CD8-positive, alpha-beta memory T cell (primary cell): ENCODE measurements at regions not wholly inside any gene's neighbourhood (a gene's known extent, or its start where the extent isn't known, plus 50 kb on each side); places are given as distances from the start of the nearest gene placed in this dataset.

Experiments used
- CTCF ChIA-PET: fragments of 350-600 bp; sonication (Branson Sonifier 250); formaldehyde crosslinking; loops from one replicate; lab custom pipeline; 2021; ENCODE audit warnings: antibody characterized with exemption; lab: Charles Lee
- POLR2A ChIA-PET: fragments of 350-600 bp; sonication (Branson Sonifier 250); formaldehyde crosslinking; loops from one replicate; lab custom pipeline; 2021; ENCODE audit warnings: antibody characterized with exemption; lab: Charles Lee
- DNase-seq, 5 donors: peaks; one replicate each; pipeline versions ENCODE4 v3.0.0 to v3.0.0-alpha.2; 2020 to 2022; ENCODE audit warnings: mixed read lengths in 1 of 5
- H3K27ac ChIP-seq: one replicate; pipeline ENCODE4 v1.7.0; 2013; ENCODE audit warnings: low read depth, mild to moderate bottlenecking, low read length, moderate library complexity
- H3K27me3 ChIP-seq: 2 replicates; pipeline ENCODE4 v1.7.0; 2013; ENCODE audit warnings: low read length, mild to moderate bottlenecking; ENCODE audit not compliant: insufficient read depth, poor library complexity, severe bottlenecking
- H3K36me3 ChIP-seq: 2 replicates; pipeline ENCODE4 v1.7.0; 2013; ENCODE audit warnings: mild to moderate bottlenecking, low read length, moderate library complexity; ENCODE audit not compliant: insufficient read depth
- H3K4me1 ChIP-seq: 2 replicates; pipeline ENCODE4 v1.7.0; 2013; ENCODE audit warnings: mild to moderate bottlenecking, low read length, moderate library complexity; ENCODE audit not compliant: insufficient read depth
- H3K4me3 ChIP-seq: 2 replicates; pipeline ENCODE4 v1.7.0; 2013; ENCODE audit warnings: mild to moderate bottlenecking, low read length
- H3K9me3 ChIP-seq: 2 replicates; pipeline ENCODE4 v1.7.0; 2013; ENCODE audit warnings: mild to moderate bottlenecking, low read length
- H3K27ac Mint-ChIP-seq, 8 donors: one replicate each; pipeline ENCODE4 v1.8.0; 2020 to 2021; ENCODE audit warnings: mixed read lengths in 8 of 8, mild to moderate bottlenecking in 6 of 8, inconsistent platforms in 3 of 8, moderate library complexity in 3 of 8
- H3K27me3 Mint-ChIP-seq, 2 donors: one replicate each; pipeline ENCODE4 v1.8.0; 2020 to 2021; ENCODE audit warnings: mixed read lengths in 2 of 2, mild to moderate bottlenecking in 1 of 2, moderate library complexity in 1 of 2
- H3K36me3 Mint-ChIP-seq, 3 donors: one replicate each; pipeline ENCODE4 v1.8.0; 2020 to 2021; ENCODE audit warnings: mixed read lengths in 3 of 3, inconsistent platforms in 1 of 3, mild to moderate bottlenecking in 1 of 3
- H3K4me1 Mint-ChIP-seq, 3 donors: one replicate each; pipeline ENCODE4 v1.8.0; 2020 to 2021; ENCODE audit warnings: mixed read lengths in 3 of 3, inconsistent platforms in 1 of 3, mild to moderate bottlenecking in 1 of 3
- H3K4me3 Mint-ChIP-seq, 7 donors: one replicate each; pipeline ENCODE4 v1.8.0; 2020 to 2021; ENCODE audit warnings: mixed read lengths in 7 of 7, mild to moderate bottlenecking in 6 of 7, moderate library complexity in 4 of 7, inconsistent platforms in 2 of 7
- H3K9me3 Mint-ChIP-seq, 5 donors: one replicate each; pipeline ENCODE4 v1.8.0; 2020 to 2022; ENCODE audit warnings: mixed read lengths in 5 of 5, mild to moderate bottlenecking in 3 of 5, moderate library complexity in 2 of 5, inconsistent platforms in 1 of 5

DNA sequence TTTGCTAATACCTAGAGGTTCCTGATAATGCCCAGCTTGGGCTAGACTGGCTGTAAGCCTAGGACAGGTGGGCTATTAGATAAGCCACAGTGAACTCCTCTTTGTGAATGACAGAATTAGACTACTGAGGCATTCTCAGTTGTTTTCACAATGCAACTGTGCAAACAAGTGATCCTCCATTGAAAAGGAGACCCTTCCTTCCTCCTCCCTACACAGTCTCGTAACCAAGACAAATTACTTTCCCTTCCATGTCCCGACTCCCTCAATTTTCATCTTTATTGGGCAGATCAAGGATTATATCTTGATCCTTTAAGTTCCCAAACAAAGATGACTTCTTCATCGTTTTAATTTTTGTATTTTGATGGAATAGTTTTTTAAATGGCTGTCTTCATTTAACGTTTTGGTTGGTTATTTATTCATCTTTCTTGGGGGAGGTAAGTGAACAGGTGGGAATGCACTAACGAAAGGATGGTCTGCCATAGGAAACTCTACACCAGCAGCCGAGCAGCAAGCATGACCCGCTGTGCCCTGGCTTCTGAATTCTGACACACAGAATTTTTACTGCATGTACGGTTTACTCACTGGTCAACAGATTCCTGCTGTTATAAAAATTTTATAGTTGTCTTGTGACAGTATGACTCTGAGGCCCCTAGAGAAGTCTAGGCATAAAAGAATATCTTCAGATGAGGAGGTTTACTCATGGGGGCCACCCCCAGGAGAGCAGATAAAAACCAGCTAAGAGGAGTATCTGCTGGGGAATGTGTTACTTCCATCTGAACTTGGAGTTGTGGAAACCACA lies 137.5 kb upstream of the TUT7 start:
- CTCF ChIA-PET: no interaction called here
- peaks cover 0 to 3% of the 10 kb centered on the region in 2 donors for H3K27me3 Mint-ChIP-seq

DNA sequence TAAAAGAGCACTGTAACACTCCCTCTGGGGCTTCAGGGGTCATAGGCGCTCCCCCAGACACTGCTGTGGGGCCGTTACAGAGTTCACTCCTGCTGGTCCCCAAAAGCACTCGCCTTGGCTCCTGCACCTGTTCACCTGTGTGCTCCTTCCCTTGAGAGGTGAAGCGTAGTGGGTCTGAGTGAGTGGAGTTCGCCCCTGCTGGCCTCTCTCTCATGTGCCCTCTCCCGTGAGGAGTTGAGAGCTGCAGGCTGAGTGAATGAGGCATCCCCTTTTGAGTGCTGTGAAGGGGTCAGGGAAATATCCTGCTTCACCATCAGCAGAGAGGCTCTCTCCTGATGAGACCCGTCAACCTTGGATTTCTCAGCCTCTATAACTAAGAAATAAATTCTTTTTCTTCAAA lies 134.6 kb upstream of the TUT7 start:
- H3K36me3 ChIP-seq: no peaks in the 10 kb centered on the region
- ChIA-PET POLR2A (no interaction called here), CTCF (interaction anchor here (1.3 kb wide), 1 partner anchor 835 kb away, joined by 7 read pairs; no protein-coding TSS in a partner anchor)
- peaks cover 0 to 3% of the 10 kb centered on the region in 2 donors for H3K27me3 Mint-ChIP-seq
- H3K4me1 ChIP-seq: no peaks in the 10 kb centered on the region
- H3K36me3 Mint-ChIP-seq: no peaks in the 10 kb centered on the region
- H3K27ac ChIP-seq: no peak overlapping the region
- DNase-seq: no peak
- no peak overlapping the region for H3K27ac Mint-ChIP-seq
- H3K4me1 Mint-ChIP-seq: peaks cover 2 to 8% (median 5%) of the 10 kb centered on the region in 3 donors
- no peak overlapping the region for H3K4me3 Mint-ChIP-seq
- no peaks in the 10 kb centered on the region for H3K9me3 Mint-ChIP-seq
- no peaks in the 10 kb centered on the region for H3K9me3 ChIP-seq
- no peaks in the 10 kb centered on the region for H3K27me3 ChIP-seq
- H3K4me3 ChIP-seq: no peak overlapping the region

More for the DNA sequence above, 137.5 kb upstream of the TUT7 start:
- no peak overlapping the region for H3K27ac Mint-ChIP-seq
- DNase-seq: no peak
- H3K4me3 Mint-ChIP-seq: no peak overlapping the region
- H3K4me1 ChIP-seq: no peaks in the 10 kb centered on the region
- no peaks in the 10 kb centered on the region for H3K9me3 ChIP-seq
- H3K4me3 ChIP-seq: no peak overlapping the region
- H3K36me3 Mint-ChIP-seq: no peaks in the 10 kb centered on the region
- no peaks in the 10 kb centered on the region for H3K36me3 ChIP-seq
- POLR2A ChIA-PET: no interaction called here
- H3K27ac ChIP-seq: no peak overlapping the region
- no peaks in the 10 kb centered on the region for H3K4me1 Mint-ChIP-seq
- no peaks in the 10 kb centered on the region for H3K9me3 Mint-ChIP-seq
- H3K27me3 ChIP-seq: no peaks in the 10 kb centered on the region

DNA sequence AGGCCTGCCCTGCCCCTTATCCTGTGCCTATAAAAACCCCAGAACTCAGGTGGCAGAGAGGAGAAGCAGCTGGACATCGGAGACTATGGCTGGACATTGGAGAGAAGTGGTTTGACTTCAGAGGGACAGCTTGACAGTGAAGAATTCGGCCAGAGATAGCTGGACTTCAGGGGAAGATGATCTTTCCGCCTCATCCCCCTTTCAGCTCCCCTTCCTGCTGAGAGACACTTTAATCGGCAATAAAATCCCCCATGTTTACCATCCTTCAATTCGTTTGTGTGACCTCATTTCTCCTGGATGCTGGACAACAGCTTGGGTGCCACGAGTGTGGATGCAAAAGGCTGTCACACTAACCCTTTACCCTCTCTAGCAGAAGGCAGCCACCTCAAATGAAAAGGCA lies 134.1 kb upstream of the TUT7 start:
- Mint-ChIP-seq H3K4me1 (peaks cover 2 to 8% (median 5%) of the 10 kb centered on the region in 3 donors), H3K36me3 (no peaks in the 10 kb centered on the region), H3K9me3 (no peaks in the 10 kb centered on the region), H3K27ac (no peak overlapping the region), H3K27me3 (peaks cover 0 to 3% of the 10 kb centered on the region in 2 donors), H3K4me3 (no peak overlapping the region)
- H3K27ac ChIP-seq: no peak overlapping the region
- H3K9me3 ChIP-seq: no peaks in the 10 kb centered on the region
- no peaks in the 10 kb centered on the region for H3K27me3 ChIP-seq
- H3K4me1 ChIP-seq: no peaks in the 10 kb centered on the region
- no peak overlapping the region for H3K4me3 ChIP-seq
- ChIA-PET POLR2A (no interaction called here), CTCF (interaction anchor here (1.0 to 1.3 kb wide), 2 partner anchors 18 to 835 kb away, joined by 4 to 7 read pairs; no protein-coding TSS in a partner anchor)
- DNase-seq: no peak
- H3K36me3 ChIP-seq: no peaks in the 10 kb centered on the region

DNA sequence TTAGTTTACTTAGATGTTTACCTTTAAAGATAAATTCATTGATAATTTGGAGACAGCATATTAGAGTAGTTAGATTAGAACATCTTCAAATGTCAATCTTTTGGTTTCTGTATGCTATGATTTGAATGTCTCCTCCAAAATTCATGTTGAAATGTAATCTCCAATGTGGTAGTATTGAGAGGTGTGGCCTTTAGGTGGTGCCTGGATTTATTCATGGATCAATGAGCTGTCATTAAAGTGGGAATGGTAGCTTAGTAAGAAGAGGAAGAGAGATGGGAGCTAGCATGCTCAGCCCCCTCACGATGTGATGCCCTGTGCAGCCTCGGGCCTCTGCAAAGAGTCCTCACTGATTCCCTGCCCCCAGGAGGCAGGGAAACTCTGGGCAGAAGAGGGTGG lies 133.6 kb upstream of the TUT7 start:
- Histone ChIP-seq H3K4me1 (no peaks in the 10 kb centered on the region), H3K27ac (no peak overlapping the region), H3K4me3 (no peak overlapping the region), H3K9me3 (no peaks in the 10 kb centered on the region), H3K27me3 (no peaks in the 10 kb centered on the region), H3K36me3 (no peaks in the 10 kb centered on the region)
- ChIA-PET POLR2A (no interaction called here), CTCF (interaction anchor here (1.0 to 1.3 kb wide), 2 partner anchors 19 to 836 kb away, joined by 4 to 7 read pairs; no protein-coding TSS in a partner anchor)
- H3K27ac Mint-ChIP-seq: no peak overlapping the region
- H3K36me3 Mint-ChIP-seq: no peaks in the 10 kb centered on the region
- H3K27me3 Mint-ChIP-seq: peaks cover 0 to 5% of the 10 kb centered on the region in 2 donors
- H3K4me3 Mint-ChIP-seq: no peak overlapping the region
- peaks cover 2 to 8% (median 5%) of the 10 kb centered on the region in 3 donors for H3K4me1 Mint-ChIP-seq
- DNase-seq: no peak
- H3K9me3 Mint-ChIP-seq: no peaks in the 10 kb centered on the region

DNA sequence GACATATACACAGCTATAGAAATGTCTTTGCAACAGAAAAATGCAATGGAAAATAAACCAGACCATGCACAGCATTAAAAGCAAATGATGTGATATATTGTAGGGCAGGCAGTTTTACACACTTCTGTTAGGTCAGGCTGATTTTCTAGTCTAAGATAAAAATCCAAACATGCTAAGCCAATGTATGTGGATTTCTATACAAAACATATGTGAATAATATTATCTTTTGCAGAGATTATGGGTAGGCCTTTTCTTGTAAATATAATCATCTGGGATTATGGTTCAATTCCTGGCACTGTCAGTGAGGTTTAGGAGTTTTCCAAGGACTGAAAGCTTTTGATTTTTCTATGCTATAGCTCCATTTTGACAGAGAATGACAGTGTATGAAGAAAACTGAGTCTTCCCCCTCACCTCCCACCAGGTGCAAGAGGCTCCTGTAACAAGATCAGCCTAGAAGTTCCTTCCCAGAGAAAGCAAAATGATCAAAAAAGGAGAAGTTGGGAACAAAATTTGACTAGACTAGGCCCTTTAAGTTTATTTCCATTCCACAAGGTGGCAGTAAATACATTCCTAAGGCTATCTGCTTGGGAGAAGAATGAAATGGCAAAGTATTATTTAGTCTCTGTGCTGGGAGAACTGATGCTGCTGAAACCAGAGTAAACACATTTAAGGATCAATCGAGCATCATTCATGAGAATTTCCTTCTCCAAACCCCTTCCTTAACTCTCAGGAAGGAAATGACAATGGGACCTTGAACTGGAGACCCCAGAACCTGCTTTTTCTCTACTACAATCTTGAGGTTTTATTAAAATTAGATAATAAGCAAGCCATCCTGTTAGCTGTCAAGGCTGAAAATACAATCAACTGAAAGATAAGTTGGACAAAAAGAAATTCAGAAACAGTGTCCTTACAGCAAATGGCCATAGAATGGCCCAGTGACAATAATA lies 133.0 kb upstream of the TUT7 start:
- Histone ChIP-seq H3K36me3 (no peaks in the 10 kb centered on the region), H3K27me3 (no peaks in the 10 kb centered on the region), H3K4me1 (no peaks in the 10 kb centered on the region), H3K4me3 (no peak overlapping the region), H3K27ac (no peak overlapping the region), H3K9me3 (no peaks in the 10 kb centered on the region)
- DNase-seq: peak in 1 of 5 donors; percentile 2
- Mint-ChIP-seq H3K4me3 (no peak overlapping the region), H3K4me1 (peaks cover 2 to 8% (median 5%) of the 10 kb centered on the region in 3 donors), H3K27ac (no peak overlapping the region), H3K9me3 (no peaks in the 10 kb centered on the region), H3K27me3 (peaks cover 0 to 5% of the 10 kb centered on the region in 2 donors), H3K36me3 (no peaks in the 10 kb centered on the region)
- CTCF ChIA-PET: interaction anchor here (1.0 to 1.3 kb wide), 2 partner anchors 20 to 837 kb away, joined by 4 to 7 read pairs; no protein-coding TSS in a partner anchor
- POLR2A ChIA-PET: no interaction called here

DNA sequence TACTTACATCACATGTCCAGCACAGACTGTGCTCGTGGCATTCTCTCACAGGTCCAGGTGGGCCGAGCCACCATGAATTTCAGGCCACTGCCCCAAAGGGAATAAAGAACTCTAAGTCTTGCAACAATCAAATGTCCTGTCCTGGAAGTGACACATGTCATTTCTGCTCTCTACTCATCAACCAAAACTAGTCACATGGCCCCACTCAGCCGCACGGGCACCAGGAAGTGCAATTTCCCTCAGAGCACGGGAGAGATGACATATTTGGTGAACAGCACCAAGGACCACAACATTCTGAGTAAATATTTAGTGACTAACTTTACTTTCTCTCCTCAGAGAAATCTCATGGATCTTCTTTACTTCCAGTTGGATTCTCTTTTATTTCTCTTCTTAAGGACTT lies 131.1 kb upstream of the TUT7 start:
- H3K36me3 Mint-ChIP-seq: no peaks in the 10 kb centered on the region
- Histone ChIP-seq H3K4me1 (no peaks in the 10 kb centered on the region), H3K27me3 (no peaks in the 10 kb centered on the region), H3K4me3 (no peak overlapping the region), H3K36me3 (no peaks in the 10 kb centered on the region), H3K9me3 (no peaks in the 10 kb centered on the region), H3K27ac (no peak overlapping the region)
- no peak for DNase-seq
- H3K4me3 Mint-ChIP-seq: no peak overlapping the region
- H3K27ac Mint-ChIP-seq: peak overlapping the region in 2 of 8 donors; percentile 31 to 48
- peaks cover 10 to 13% of the 10 kb centered on the region in 2 donors for H3K27me3 Mint-ChIP-seq
- H3K9me3 Mint-ChIP-seq: no peaks in the 10 kb centered on the region
- ChIA-PET CTCF (no interaction called here), POLR2A (no interaction called here)
- peaks cover 2 to 8% (median 5%) of the 10 kb centered on the region in 3 donors for H3K4me1 Mint-ChIP-seq

DNA sequence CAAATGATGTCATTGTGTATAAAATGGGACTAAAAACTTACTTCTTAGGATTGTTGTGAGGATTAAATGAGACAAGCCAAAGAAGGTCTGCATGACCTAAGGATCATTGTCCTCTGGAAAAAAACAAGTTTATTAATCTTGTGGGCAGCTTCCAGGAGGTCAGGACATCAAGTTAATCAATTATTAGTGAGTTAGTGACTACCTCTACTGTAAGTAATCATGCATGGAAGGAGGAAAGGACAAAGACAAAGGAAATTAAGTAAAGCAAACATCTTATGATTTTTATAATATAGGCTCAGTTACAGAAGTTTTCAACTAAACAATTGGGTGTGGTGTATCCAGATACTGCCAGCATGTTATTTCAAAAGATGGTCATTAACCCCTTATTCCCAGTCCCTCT lies 129.3 kb upstream of the TUT7 start:
- ChIA-PET POLR2A (no interaction called here), CTCF (no interaction called here)
- H3K4me3 ChIP-seq: no peak overlapping the region
- H3K4me1 Mint-ChIP-seq: peaks cover 2 to 8% (median 5%) of the 10 kb centered on the region in 3 donors
- peaks cover 15 to 16% of the 10 kb centered on the region in 2 donors for H3K27me3 Mint-ChIP-seq
- H3K9me3 ChIP-seq: no peaks in the 10 kb centered on the region
- no peaks in the 10 kb centered on the region for H3K27me3 ChIP-seq
- H3K9me3 Mint-ChIP-seq: no peaks in the 10 kb centered on the region
- no peaks in the 10 kb centered on the region for H3K36me3 ChIP-seq
- no peaks in the 10 kb centered on the region for H3K4me1 ChIP-seq
- no peak for DNase-seq
- no peak overlapping the region for H3K27ac ChIP-seq
- H3K27ac Mint-ChIP-seq: no peak overlapping the region
- no peaks in the 10 kb centered on the region for H3K36me3 Mint-ChIP-seq
- no peak overlapping the region for H3K4me3 Mint-ChIP-seq

DNA sequence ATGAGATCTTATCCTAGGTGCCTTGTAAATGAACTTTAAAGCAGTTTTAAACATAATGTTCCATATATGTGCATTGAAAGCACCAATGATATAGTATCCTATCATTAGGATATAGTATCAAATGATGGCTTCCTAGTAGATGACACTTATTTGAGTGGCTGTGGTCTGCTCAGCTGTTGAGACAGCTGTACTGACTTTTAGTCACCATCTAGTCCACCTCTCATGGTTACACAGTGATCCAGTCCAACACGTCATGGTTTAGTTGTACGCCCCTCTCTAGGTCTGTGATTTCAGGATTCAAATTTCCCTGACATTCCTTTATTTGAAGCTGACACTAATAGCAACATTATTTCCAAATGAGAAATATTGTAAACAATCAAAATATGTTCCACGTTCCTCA lies 127.3 kb upstream of the TUT7 start:
- CTCF ChIA-PET: no interaction called here
- POLR2A ChIA-PET: no interaction called here
- peaks cover 2 to 8% (median 5%) of the 10 kb centered on the region in 3 donors for H3K4me1 Mint-ChIP-seq
- H3K36me3 Mint-ChIP-seq: no peaks in the 10 kb centered on the region
- Histone ChIP-seq H3K4me3 (no peak overlapping the region), H3K36me3 (no peaks in the 10 kb centered on the region), H3K27me3 (no peaks in the 10 kb centered on the region), H3K9me3 (no peaks in the 10 kb centered on the region), H3K4me1 (no peaks in the 10 kb centered on the region), H3K27ac (no peak overlapping the region)
- H3K27me3 Mint-ChIP-seq: peaks cover 19 to 20% of the 10 kb centered on the region in 2 donors
- H3K27ac Mint-ChIP-seq: no peak overlapping the region
- DNase-seq: no peak
- no peaks in the 10 kb centered on the region for H3K9me3 Mint-ChIP-seq
- no peak overlapping the region for H3K4me3 Mint-ChIP-seq
